Suprapubic skin (tissue), 3 donors: ENCODE measurements at regions not wholly inside any gene's neighbourhood (a gene's known extent, or its start where the extent isn't known, plus 50 kb on each side); places are given as distances from the start of the nearest gene placed in this dataset.

Experiments used
- POLR2A ChIP-seq, 2 donors: fragments of 450-650 bp; IDR thresholded peaks; one replicate each; pipeline ENCODE4 v1.6.1; 2017; ENCODE audit warnings: antibody characterized with exemption in 2 of 2, mild to moderate bottlenecking in 2 of 2, moderate library complexity in 2 of 2
- TF ChIP-seq, protein P1 (sequence below), 2 donors: fragments of 200-600 bp in 1 of 2; fragments of 450-650 bp in 1 of 2; sonication (generic) in 1 of 2; IDR thresholded peaks; one replicate each; pipeline ENCODE4 v1.5.1; 2016 to 2019; ENCODE audit warnings: antibody characterized with exemption in 2 of 2, mild to moderate bottlenecking in 1 of 2, moderate library complexity in 1 of 2

DNA sequence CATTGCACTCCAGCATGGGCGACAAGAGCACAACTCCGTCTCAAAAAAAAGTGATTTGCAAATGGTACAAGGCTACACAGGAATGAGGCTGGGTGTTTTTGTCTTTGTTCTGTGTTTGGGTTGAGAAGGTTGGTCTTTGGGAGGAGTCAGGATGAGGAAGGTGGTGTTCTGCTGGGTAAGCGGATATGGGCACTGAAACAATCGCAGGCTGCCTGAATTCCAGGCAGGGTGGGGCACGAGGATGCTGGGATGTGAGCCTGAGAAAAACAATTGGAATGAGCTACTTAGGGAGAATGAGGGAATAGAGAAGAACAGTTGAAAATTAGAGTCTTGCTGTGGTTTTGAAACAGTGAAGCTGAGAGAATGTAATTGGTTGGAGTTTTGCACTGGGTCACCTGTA, 51.6 kb downstream of the ZBTB38 start:
- TF ChIP-seq, protein P1, sequence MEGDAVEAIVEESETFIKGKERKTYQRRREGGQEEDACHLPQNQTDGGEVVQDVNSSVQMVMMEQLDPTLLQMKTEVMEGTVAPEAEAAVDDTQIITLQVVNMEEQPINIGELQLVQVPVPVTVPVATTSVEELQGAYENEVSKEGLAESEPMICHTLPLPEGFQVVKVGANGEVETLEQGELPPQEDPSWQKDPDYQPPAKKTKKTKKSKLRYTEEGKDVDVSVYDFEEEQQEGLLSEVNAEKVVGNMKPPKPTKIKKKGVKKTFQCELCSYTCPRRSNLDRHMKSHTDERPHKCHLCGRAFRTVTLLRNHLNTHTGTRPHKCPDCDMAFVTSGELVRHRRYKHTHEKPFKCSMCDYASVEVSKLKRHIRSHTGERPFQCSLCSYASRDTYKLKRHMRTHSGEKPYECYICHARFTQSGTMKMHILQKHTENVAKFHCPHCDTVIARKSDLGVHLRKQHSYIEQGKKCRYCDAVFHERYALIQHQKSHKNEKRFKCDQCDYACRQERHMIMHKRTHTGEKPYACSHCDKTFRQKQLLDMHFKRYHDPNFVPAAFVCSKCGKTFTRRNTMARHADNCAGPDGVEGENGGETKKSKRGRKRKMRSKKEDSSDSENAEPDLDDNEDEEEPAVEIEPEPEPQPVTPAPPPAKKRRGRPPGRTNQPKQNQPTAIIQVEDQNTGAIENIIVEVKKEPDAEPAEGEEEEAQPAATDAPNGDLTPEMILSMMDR (IDR thresholded peaks at IDR 0.05): no peak
- no peak for TF ChIP-seq POLR2A (IDR thresholded peaks at IDR 0.05)
